NCI-H460 (cell line): ENCODE measurements at regions not wholly inside any gene's neighbourhood (a gene's known extent, or its start where the extent isn't known, plus 50 kb on each side); places are given as distances from the start of the nearest gene placed in this dataset.
"Not testable (repeated sequence)": the region's sequence is repeated elsewhere in the genome, so short reads cannot be mapped to it uniquely, and the experiment has no call there.

Experiments
- DNase-seq: peaks from one replicate; pipeline ENCODE4 v3.0.0-alpha.2; 2016; ENCODE audit warnings: low read depth; ENCODE audit errors: extremely low read depth

GRCh38 chr22:25448435-25449051 is 115.9 kb upstream of the GRK3 start:
- no peak for DNase-seq

- no peak for DNase-seq
Measured at GRCh38 chr22:25449781-25450317, 114.6 kb upstream of the GRK3 start.

GRCh38 chr22:25451480-25452114 is 112.9 kb upstream of the GRK3 start:
- DNase-seq = no peak

- no peak for DNase-seq
Measured at GRCh38 chr22:25452116-25452700, 112.3 kb upstream of the GRK3 start.

- no peak for DNase-seq
Measured at GRCh38 chr22:25453058-25453457, 111.4 kb upstream of the GRK3 start.

- no peak for DNase-seq
Measured at GRCh38 chr22:25453557-25453956, 110.9 kb upstream of the GRK3 start.

GRCh38 chr22:25456300-25457043 is 108.0 kb upstream of the GRK3 start:
- DNase-seq = not testable (repeated sequence)

GRCh38 chr22:25458631-25459030 is 105.8 kb upstream of the GRK3 start:
- not testable (repeated sequence) for DNase-seq

GRCh38 chr22:25460682-25461081 is 103.8 kb upstream of the GRK3 start:
- not testable (repeated sequence) for DNase-seq

- DNase-seq = no peak
Measured at GRCh38 chr22:25461301-25461700, 103.2 kb upstream of the GRK3 start.

GRCh38 chr22:25462474-25463346 is 101.8 kb upstream of the GRK3 start:
- DNase-seq = peak; percentile 63

GRCh38 chr22:25463347-25463628 is 101.2 kb upstream of the GRK3 start:
- not testable (repeated sequence) for DNase-seq

GRCh38 chr22:25464326-25464725 is 100.1 kb upstream of the GRK3 start:
- not testable (repeated sequence) for DNase-seq

- no peak for DNase-seq
Measured at GRCh38 chr22:25465949-25466348, 98.5 kb upstream of the GRK3 start.

GRCh38 chr22:25472382-25472781 is 92.1 kb upstream of the GRK3 start:
- no peak for DNase-seq

GRCh38 chr22:25475257-25476022 is 89.0 kb upstream of the GRK3 start:
- no peak for DNase-seq

GRCh38 chr22:25477358-25477757 is 87.1 kb upstream of the GRK3 start:
- DNase-seq = no peak

GRCh38 chr22:25478111-25478510 is 86.4 kb upstream of the GRK3 start:
- DNase-seq = no peak

- DNase-seq = no peak
Measured at GRCh38 chr22:25478528-25478927, 85.9 kb upstream of the GRK3 start.

GRCh38 chr22:25480868-25481267 is 83.6 kb upstream of the GRK3 start:
- not testable (repeated sequence) for DNase-seq
